ENCODE measurements at regions not wholly inside any gene's neighbourhood (a gene's known extent, or its start where the extent isn't known, plus 50 kb on each side); places are given as distances from the start of the nearest gene placed in this dataset.

DNA sequence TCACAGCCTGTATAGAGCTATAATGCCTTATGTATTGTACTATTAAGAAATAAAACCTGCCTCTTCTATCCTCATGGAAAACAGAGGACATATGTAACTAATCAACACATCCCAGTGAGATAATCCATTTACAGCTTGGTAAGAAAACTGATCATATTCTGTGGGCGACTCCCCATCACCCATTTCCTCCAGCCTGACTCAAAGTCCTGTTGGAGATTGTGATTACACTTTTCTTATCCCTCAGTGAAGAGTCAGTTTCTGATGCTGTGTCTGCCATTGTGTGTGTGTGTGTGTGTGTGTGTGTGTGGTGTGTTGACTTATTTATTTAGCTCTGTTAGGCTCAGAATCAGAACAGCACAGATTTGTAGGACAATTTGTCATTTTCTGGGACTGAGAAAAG lies 212.8 kb downstream of the FGF9 start:
- Histone ChIP-seq H3K4me1 (ENCODE audit: control insufficient read depth, insufficient read depth, low read length) (no peaks in the 10 kb centered on the region), H3K9me3 (ENCODE audit: control insufficient read depth, insufficient read depth, low read depth, low read length) (no peaks in the 10 kb centered on the region), H3K36me3 (ENCODE audit: control insufficient read depth in 2 of 2, insufficient read depth in 1 of 2, low read length in 2 of 2) (no peaks in the 10 kb centered on the region), H3K27ac (ENCODE audit: extremely low read depth, low read depth, low read length) (no peak overlapping the region), H3K4me3 (ENCODE audit: low read depth, low read length) (no peak overlapping the region)
- ChIA-PET POLR2A (no interaction called here), CTCF (interaction anchor here (0.9 kb wide), 1 partner anchor 32 kb away, joined by 3 read pairs; no protein-coding TSS in a partner anchor)
- TF ChIP-seq EGR2 (tag by site-specific recombination; IDR thresholded peaks at IDR 0.05; ENCODE audit: low read depth) (no peak), ZFP41 (tag by site-specific recombination; IDR thresholded peaks at IDR 0.05; ENCODE audit: borderline replicate concordance) (no peak), PBX3 (CRISPR knock-in tag; IDR thresholded peaks at IDR 0.05) (no peak)

DNA sequence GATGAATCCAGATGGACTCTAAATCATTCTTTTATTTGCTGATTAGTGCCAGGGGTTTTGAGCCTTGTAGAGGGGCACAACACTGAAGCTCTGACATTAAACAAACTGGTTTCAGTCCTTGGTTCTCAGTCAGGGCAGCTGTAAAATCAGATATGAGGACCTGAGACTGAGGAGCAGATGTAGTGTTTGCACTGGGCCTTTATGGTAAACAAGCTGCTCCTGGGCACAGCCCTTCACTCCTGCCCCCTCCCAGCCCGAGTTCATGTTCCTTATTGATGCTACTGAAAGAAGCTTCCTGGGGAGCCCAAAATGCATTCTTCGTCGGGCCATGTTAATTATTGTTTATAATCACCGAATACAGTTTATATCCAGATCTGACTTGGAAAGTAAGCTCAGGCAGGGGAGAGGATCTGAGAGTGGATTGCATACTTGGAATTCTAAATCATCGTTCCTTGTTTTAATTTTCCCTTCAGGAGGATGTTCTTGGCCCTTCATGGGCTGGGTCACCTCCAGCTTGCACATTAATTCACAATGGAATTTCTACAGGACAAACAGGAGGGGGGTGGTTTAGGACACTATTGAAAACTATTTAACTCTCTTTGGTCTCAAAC lies 213.5 kb downstream of the FGF9 start:
- Histone ChIP-seq H3K9me3 (ENCODE audit: control insufficient read depth, insufficient read depth, low read depth, low read length) (no peaks in the 10 kb centered on the region), H3K4me1 (ENCODE audit: control insufficient read depth, insufficient read depth, low read length) (no peaks in the 10 kb centered on the region), H3K27ac (ENCODE audit: extremely low read depth, low read depth, low read length) (no peak overlapping the region), H3K4me3 (ENCODE audit: low read depth, low read length) (no peak overlapping the region), H3K36me3 (ENCODE audit: control insufficient read depth in 2 of 2, insufficient read depth in 1 of 2, low read length in 2 of 2) (no peaks in the 10 kb centered on the region)
- CTCF ChIA-PET: interaction anchor here (0.5 to 0.9 kb wide), 2 partner anchors 31 to 70 kb away, joined by 3 read pairs; no protein-coding TSS in a partner anchor
- TF ChIP-seq ZNF670 (tag by site-specific recombination; IDR thresholded peaks at IDR 0.05; ENCODE audit: low read depth): no peak
- no peak for TF ChIP-seq ZNF558 (tag by site-specific recombination; IDR thresholded peaks at IDR 0.05)
- TF ChIP-seq ZNF18 (tag by site-specific recombination; IDR thresholded peaks at IDR 0.05): no peak
- no peak for TF ChIP-seq ZNF146 (tag by site-specific recombination; IDR thresholded peaks at IDR 0.05)
- no peak for TF ChIP-seq ZSCAN23 (tag by site-specific recombination; IDR thresholded peaks at IDR 0.05)
- no peak for TF ChIP-seq ZNF626 (tag by site-specific recombination; IDR thresholded peaks at IDR 0.05)
- TF ChIP-seq, protein P1, sequence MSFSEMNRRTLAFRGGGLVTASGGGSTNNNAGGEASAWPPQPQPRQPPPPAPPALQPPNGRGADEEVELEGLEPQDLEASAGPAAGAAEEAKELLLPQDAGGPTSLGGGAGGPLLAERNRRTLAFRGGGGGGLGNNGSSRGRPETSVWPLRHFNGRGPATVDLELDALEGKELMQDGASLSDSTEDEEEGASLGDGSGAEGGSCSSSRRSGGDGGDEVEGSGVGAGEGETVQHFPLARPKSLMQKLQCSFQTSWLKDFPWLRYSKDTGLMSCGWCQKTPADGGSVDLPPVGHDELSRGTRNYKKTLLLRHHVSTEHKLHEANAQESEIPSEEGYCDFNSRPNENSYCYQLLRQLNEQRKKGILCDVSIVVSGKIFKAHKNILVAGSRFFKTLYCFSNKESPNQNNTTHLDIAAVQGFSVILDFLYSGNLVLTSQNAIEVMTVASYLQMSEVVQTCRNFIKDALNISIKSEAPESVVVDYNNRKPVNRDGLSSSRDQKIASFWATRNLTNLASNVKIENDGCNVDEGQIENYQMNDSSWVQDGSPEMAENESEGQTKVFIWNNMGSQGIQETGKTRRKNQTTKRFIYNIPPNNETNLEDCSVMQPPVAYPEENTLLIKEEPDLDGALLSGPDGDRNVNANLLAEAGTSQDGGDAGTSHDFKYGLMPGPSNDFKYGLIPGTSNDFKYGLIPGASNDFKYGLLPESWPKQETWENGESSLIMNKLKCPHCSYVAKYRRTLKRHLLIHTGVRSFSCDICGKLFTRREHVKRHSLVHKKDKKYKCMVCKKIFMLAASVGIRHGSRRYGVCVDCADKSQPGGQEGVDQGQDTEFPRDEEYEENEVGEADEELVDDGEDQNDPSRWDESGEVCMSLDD (tag by site-specific recombination; IDR thresholded peaks at IDR 0.05): no peak
- no peak for TF ChIP-seq ZNF600 (tag by site-specific recombination; IDR thresholded peaks at IDR 0.05)
- POLR2A ChIA-PET: no interaction called here

DNA sequence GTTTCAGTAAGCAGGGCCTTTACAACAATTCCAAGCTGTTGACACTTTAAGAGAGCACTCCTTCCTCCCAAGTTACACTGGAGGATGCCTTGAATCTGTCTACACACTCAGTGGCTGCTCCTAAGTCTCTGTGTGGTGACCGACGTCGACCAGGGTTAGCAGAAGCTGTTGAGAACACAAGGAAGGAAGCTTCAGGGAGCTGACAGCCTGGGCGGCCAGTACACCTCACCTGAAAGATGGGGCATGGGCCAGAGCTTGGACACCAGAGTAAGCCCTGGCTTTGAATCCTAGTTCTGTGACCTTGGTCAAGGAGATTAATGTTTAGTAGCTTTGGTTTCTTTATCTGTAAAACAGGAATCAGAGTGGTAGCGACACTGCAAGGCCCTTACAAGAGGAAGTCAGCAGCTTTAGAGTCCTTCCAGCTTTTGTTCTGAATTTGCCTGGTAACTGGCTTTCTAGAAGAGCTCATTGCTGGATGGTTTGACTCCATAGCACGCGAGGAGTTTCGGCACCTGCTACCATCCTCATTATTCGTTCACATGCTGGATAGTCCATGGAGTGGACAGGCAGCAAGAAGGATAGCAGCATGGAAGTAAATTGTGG lies 214.2 kb downstream of the FGF9 start:
- H3K4me1 ChIP-seq (ENCODE audit: control insufficient read depth, insufficient read depth, low read length): no peaks in the 10 kb centered on the region
- no peak overlapping the region for H3K4me3 ChIP-seq (ENCODE audit: low read depth, low read length)
- no peak overlapping the region for H3K27ac ChIP-seq (ENCODE audit: extremely low read depth, low read depth, low read length)
- ChIA-PET POLR2A (no interaction called here), CTCF (interaction anchor here (0.5 kb wide), 1 partner anchor 71 kb away, joined by 3 read pairs; no protein-coding TSS in a partner anchor)
- H3K36me3 ChIP-seq (ENCODE audit: control insufficient read depth in 2 of 2, insufficient read depth in 1 of 2, low read length in 2 of 2): no peaks in the 10 kb centered on the region
- no peaks in the 10 kb centered on the region for H3K9me3 ChIP-seq (ENCODE audit: control insufficient read depth, insufficient read depth, low read depth, low read length)
- TF ChIP-seq ZNF223 (tag by site-specific recombination; IDR thresholded peaks at IDR 0.05) (no peak), ZNF354C (tag by site-specific recombination; IDR thresholded peaks at IDR 0.05; ENCODE audit: borderline replicate concordance, low read depth) (no peak), ZNF768 (tag by site-specific recombination; IDR thresholded peaks at IDR 0.05) (no peak), YY2 (tag by site-specific recombination; IDR thresholded peaks at IDR 0.05) (no peak), ZFP37 (tag by site-specific recombination; IDR thresholded peaks at IDR 0.05) (no peak), EGR2 (tag by site-specific recombination; IDR thresholded peaks at IDR 0.05; ENCODE audit: low read depth) (no peak), ZNF248 (tag by site-specific recombination; IDR thresholded peaks at IDR 0.05) (no peak)
- TF ChIP-seq, protein P1 (tag by site-specific recombination; IDR thresholded peaks at IDR 0.05): no peak
